GM19395 (cell line): ENCODE measurements at regions not wholly inside any gene's neighbourhood (a gene's known extent, or its start where the extent isn't known, plus 50 kb on each side); places are given as distances from the start of the nearest gene placed in this dataset.

ENCODE experiments used
- ATAC-seq: cut with Tn5 transposase; IDR thresholded peaks from one replicate; pipeline ENCODE4 v1.9.1; 2021; ENCODE audit warnings: mild to moderate bottlenecking, moderate library complexity; ENCODE audit not compliant: unreplicated experiment

DNA sequence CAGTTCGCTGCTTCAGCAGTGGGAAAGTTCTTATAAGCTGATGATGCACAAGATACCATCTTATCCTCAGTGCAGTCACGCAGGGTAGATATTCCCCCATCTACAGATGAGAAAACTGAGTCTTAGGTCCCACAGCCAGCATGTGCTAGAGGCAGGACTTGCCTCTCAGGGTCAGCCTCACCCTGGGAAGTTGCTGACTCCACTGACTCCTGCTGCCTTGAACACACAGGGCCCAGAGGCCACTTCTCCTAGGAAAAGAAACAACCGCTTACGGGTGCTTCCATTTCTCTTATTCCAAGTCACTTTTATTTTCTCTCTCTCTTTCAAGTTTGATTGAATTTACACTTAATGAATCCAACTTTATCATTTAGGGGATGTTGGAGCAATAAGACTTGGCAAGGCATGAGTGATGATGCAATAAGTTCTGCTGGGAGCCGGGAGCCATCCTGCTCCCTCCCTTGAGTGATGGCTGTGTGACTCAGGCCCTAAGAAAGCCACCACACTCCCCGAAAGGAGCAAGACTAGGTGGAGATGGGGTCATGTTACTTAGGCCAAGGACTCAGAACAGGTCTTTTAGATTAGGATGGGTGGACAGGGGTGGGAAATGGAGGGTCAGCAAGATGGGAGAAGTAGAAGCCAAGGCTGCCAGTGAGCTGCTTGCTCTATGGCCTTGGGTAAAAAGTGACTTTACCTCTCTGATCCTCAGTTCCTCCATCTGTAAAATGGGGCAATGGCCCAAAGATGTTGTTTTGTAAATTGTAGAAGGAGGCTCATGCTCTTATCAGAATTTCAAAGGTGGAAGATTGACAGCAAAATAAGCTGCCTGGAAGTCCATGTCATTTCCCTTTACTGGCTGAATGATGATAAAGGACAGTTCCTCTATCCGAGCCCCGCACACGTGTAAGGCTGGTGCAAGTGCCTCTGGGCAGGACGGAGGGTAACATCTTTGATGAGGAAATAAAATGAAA lies 67.4 kb upstream of the ZNF618 start:
- ATAC-seq: no peak

DNA sequence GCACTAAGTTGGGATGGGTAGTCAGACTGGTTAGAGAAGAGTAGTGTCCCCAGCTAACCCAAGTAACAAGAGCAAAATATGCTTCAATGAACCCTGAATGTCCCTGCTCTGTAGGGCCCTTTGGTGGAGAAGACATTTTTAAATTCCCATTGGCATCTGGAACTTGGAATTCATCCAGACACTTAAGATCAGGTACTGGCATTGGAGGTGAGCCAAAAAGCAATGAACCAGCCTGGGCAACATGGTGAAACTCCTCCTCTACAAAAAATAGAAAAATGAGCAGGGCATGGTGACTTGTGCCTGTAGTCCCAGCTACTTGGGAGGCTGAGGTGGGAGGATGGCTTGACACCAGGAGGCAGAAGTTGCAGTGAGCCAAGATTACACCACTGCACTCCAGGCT lies 58.9 kb upstream of the ZNF618 start:
- ATAC-seq: no peak

- ATAC-seq: no peak
Measured at GRCh38 chr9:113818391-113818790, 57.7 kb upstream of the ZNF618 start.

DNA sequence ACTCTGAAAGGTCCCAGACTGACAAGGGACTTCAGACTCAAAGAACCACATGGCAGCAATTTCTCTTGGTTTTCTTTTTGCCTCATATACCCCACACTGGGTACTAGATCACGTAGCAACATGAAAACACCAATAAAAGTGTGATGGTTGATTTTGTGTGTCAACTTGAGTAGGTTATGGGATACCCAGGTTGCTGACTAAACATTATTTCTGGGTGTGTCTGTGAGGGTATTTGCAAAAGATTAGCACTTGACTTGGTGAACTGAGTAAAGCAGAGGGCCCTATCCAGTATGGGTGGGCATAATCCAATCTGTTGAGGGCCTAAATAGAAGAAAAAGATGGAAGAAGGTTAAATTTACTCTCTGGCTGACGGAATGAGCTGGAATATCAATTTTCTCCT lies 53.8 kb upstream of the ZNF618 start:
- no peak for ATAC-seq

DNA sequence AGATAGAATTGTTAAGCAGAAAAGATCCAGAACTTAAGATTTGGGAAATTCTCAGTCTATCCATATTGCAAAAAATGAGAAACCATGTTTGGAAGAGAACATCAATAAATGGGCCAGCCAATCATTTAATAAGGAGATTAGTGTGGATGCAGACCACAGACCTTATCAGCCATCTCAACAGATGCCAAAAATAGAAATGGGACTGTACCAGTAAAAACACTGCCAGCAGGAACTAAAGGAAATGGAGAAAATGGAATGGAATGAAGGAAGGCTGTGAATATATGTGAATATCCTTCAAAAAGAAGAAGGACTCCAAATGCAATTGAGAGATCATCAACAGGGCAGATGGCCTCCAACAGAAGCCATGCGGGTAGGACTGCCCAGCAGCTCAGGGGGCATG lies 52.7 kb upstream of the ZNF618 start:
- no peak for ATAC-seq
